HCT116 (cell line): ENCODE measurements at regions not wholly inside any gene's neighbourhood (a gene's known extent, or its start where the extent isn't known, plus 50 kb on each side); places are given as distances from the start of the nearest gene placed in this dataset.

ENCODE experiments used
- ATAC-seq: fragments of 200-7000 bp; cut with Tn5 transposase; 2 replicates; pipeline ENCODE4 v1.9.1; 2020; ENCODE audit warnings: mild to moderate bottlenecking, moderate library complexity
- BruUV-seq: library from RNA; stranded (reverse); fragments of 400-500 nt; replicated peaks from 2 replicates; lab custom pipeline; 2021; lab: Mats Ljungman, UMichigan
- CTCF ChIA-PET: fragments of 300-600 bp; sonication (Branson Sonifier 250); formaldehyde crosslinking; loops from one replicate; lab custom pipeline; 2021; ENCODE audit warnings: antibody characterized with exemption; lab: Charles Lee
- POLR2A ChIA-PET: fragments of 300-600, 350-600 bp; sonication (Branson Sonifier 250); formaldehyde crosslinking; loops from one replicate; lab custom pipeline; 2021; ENCODE audit warnings: antibody characterized with exemption; lab: Charles Lee
- RAD21 ChIA-PET, 2 experiments: fragments of 300-600 bp; sonication (Branson Sonifier 250); formaldehyde crosslinking; loops; one replicate each; lab custom pipeline; 2023; ENCODE audit warnings: low total read pairs in 2 of 2; ENCODE audit not compliant: uncharacterized antibody in 2 of 2, unreplicated experiment in 2 of 2, low non-redundant PET in 1 of 2; lab: Charles Lee
- DNase-seq: peaks from one replicate; pipeline ENCODE4 v3.0.0-alpha.2; 2010; ENCODE audit warnings: low read depth, low spot score
- H2AFZ ChIP-seq: fragments of 200-600 bp; shearing (Covaris generic), sonication (generic); 2 replicates; pipeline ENCODE4 v1.6.1; 2017; ENCODE audit warnings: low read depth, mixed run types, mixed read lengths, antibody characterized with exemption, low read length; ENCODE audit not compliant: poor library complexity, severe bottlenecking
- H3K27ac ChIP-seq: 2 replicates; pipeline ENCODE4 v1.5.1; 2012; ENCODE audit warnings: low read depth, low read length
- H3K27me3 ChIP-seq: fragments of 200-600 bp; sonication (generic); 2 replicates; pipeline ENCODE4 v1.6.1; 2016; ENCODE audit warnings: mixed run types, low read length, mixed read lengths; ENCODE audit not compliant: insufficient read depth
- H3K36me3 ChIP-seq, 2 experiments: fragments of 200-500 bp in 1 of 2; fragments of 200-600 bp in 1 of 2; sonication (Bioruptor generic) in 1 of 2; sonication (generic) in 1 of 2; 2 replicates each; pipeline versions ENCODE4 v1.5.1 to v1.6.1; 2014 to 2016; ENCODE audit warnings: low read length in 2 of 2, inconsistent platforms in 1 of 2, mixed read lengths in 1 of 2, mixed run types in 1 of 2; ENCODE audit not compliant: insufficient read depth in 2 of 2, control insufficient read depth in 1 of 2
- H3K4me1 ChIP-seq, 2 experiments: fragments of 200-600 bp in 1 of 2; sonication (generic) in 1 of 2; 2 replicates each; pipeline versions ENCODE4 v1.5.1 to v1.6.1; 2012 to 2017; ENCODE audit warnings: low read length in 2 of 2, inconsistent platforms in 1 of 2, mild to moderate bottlenecking in 1 of 2, mixed read lengths in 1 of 2, mixed run types in 1 of 2, moderate library complexity in 1 of 2; ENCODE audit not compliant: insufficient read depth in 2 of 2, control insufficient read depth in 1 of 2
- H3K4me2 ChIP-seq: fragments of 200-600 bp; sonication (generic); 2 replicates; pipeline ENCODE4 v1.6.1; 2017; ENCODE audit warnings: mixed run types, low read length, mixed read lengths
- H3K4me3 ChIP-seq, 2 experiments: fragments of 200-600 bp in 1 of 2; sonication (generic) in 1 of 2; replicated peaks in 1 of 2; 2 replicates each; pipeline ENCODE4 v1.5.1; 2011 to 2016; ENCODE audit warnings: low read length in 2 of 2, control low read depth in 1 of 2, low read depth in 1 of 2, mild to moderate bottlenecking in 1 of 2, mixed read lengths in 1 of 2, mixed run types in 1 of 2
- H3K79me2 ChIP-seq: fragments of 200-600 bp; sonication (generic); 2 replicates; pipeline ENCODE4 v1.6.1; 2017; ENCODE audit warnings: mild to moderate bottlenecking, mixed run types, low read length, moderate library complexity, mixed read lengths; ENCODE audit not compliant: insufficient read depth
- H3K9ac ChIP-seq: fragments of 200-600 bp; sonication (generic); 2 replicates; pipeline ENCODE4 v1.6.1; 2016; ENCODE audit warnings: low read length, mixed read lengths
- H3K9me2 ChIP-seq: fragments of 200-600 bp; sonication (generic), shearing (Covaris generic); 2 replicates; pipeline ENCODE4 v1.6.1; 2017; ENCODE audit warnings: mixed run types, mild to moderate bottlenecking, moderate library complexity; ENCODE audit not compliant: insufficient read depth
- H3K9me3 ChIP-seq, 2 experiments: fragments of 200-500 bp in 1 of 2; fragments of 200-600 bp in 1 of 2; sonication (Bioruptor generic) in 1 of 2; sonication (generic) in 1 of 2; 2 replicates each; pipeline ENCODE4 v1.6.1; 2014 to 2017; ENCODE audit warnings: low read length in 2 of 2, mixed read lengths in 2 of 2, inconsistent platforms in 1 of 2, low read depth in 1 of 2, mild to moderate bottlenecking in 1 of 2, mixed run types in 1 of 2, moderate library complexity in 1 of 2; ENCODE audit not compliant: control insufficient read depth in 1 of 2, insufficient read depth in 1 of 2
- H4K20me1 ChIP-seq: fragments of 200-600 bp; sonication (generic), shearing (Covaris generic); 2 replicates; pipeline ENCODE4 v1.6.1; 2017; ENCODE audit warnings: mixed run types, mild to moderate bottlenecking, moderate library complexity; ENCODE audit not compliant: insufficient read depth
- CBX3 ChIP-seq: IDR thresholded peaks from 2 replicates; pipeline ENCODE4 v1.6.1; 2012; ENCODE audit warnings: low read depth
- CEBPB ChIP-seq: IDR thresholded peaks from 2 replicates; pipeline ENCODE4 v1.6.1; 2012; ENCODE audit warnings: low read depth
- EGR1 ChIP-seq: IDR thresholded peaks from 2 replicates; pipeline ENCODE4 v1.6.1; 2012; ENCODE audit warnings: low read depth
- EZH2 ChIP-seq: fragments of 200-600 bp; sonication (generic); IDR thresholded peaks from 2 replicates; pipeline ENCODE4 v1.6.1; 2017; ENCODE audit warnings: antibody characterized with exemption, mixed run types
- EZH2phosphoT487 ChIP-seq: fragments of 200-600 bp; IDR thresholded peaks from 2 replicates; pipeline ENCODE4 v1.6.1; 2018; ENCODE audit warnings: antibody characterized with exemption, borderline replicate concordance
- FOSL1 ChIP-seq: IDR thresholded peaks from 2 replicates; pipeline ENCODE4 v1.6.1; 2012; ENCODE audit warnings: low read depth
- JUND ChIP-seq: IDR thresholded peaks from 2 replicates; pipeline ENCODE4 v1.6.1; 2012
- POLR2A ChIP-seq: IDR thresholded peaks from 2 replicates; pipeline ENCODE4 v1.7.0; 2011; ENCODE audit warnings: borderline replicate concordance; ENCODE audit not compliant: insufficient read depth, insufficient read length; ENCODE audit errors: extremely low read depth
- POLR2AphosphoS5 ChIP-seq: IDR thresholded peaks from 2 replicates; pipeline ENCODE4 v1.6.1; 2011; ENCODE audit warnings: mild to moderate bottlenecking, low read depth, low read length, moderate library complexity
- SIN3A ChIP-seq: IDR thresholded peaks from 2 replicates; pipeline ENCODE4 v1.6.1; 2012; ENCODE audit warnings: low read depth
- SP1 ChIP-seq: IDR thresholded peaks from 2 replicates; pipeline ENCODE4 v1.6.1; 2012; ENCODE audit warnings: low read depth
- SRF ChIP-seq: IDR thresholded peaks from 2 replicates; pipeline ENCODE4 v1.6.1; 2012; ENCODE audit warnings: low read depth
- TCF7L2 ChIP-seq: IDR thresholded peaks from 2 replicates; pipeline ENCODE4 v1.7.0; 2011; ENCODE audit warnings: borderline replicate concordance, inconsistent platforms; ENCODE audit not compliant: insufficient read depth, insufficient read length; ENCODE audit errors: extremely low read depth
- YY1 ChIP-seq: IDR thresholded peaks from 2 replicates; pipeline ENCODE4 v1.6.1; 2011; ENCODE audit warnings: low read length, low read depth, moderate library complexity, mild to moderate bottlenecking; ENCODE audit not compliant: insufficient replicate concordance; ENCODE audit errors: extremely low read depth
- ZFX ChIP-seq: fragments of 450-650 bp; IDR thresholded peaks from 2 replicates; pipeline ENCODE4 v1.6.1; 2017
- ZNF274 ChIP-seq: fragments of 200-500 bp; sonication (Bioruptor generic); IDR thresholded peaks from 2 replicates; pipeline ENCODE4 v1.6.1; 2014; ENCODE audit warnings: mild to moderate bottlenecking, low read depth, low read length, inconsistent platforms
- intact Hi-C: fragments of 100-400 bp; cut with micrococcal nuclease; formaldehyde crosslinking; loops from 2 replicates; pipeline ENCODE4 v1.10.0; 2022
- TF ChIP-seq, protein P1 (sequence below): IDR thresholded peaks from 2 replicates; pipeline ENCODE4 v1.6.1; 2012
- TF ChIP-seq, protein P2 (sequence below): IDR thresholded peaks from 2 replicates; pipeline ENCODE4 v1.6.1; 2012
- TF ChIP-seq, protein P3 (sequence below), 3 experiments: fragments of 200-600 bp in 1 of 3; sonication (generic) in 1 of 3; IDR thresholded peaks in 2 of 3; conservative IDR thresholded peaks in 1 of 3; 2 replicates each; pipeline ENCODE4 v1.5.1; 2012 to 2017; ENCODE audit warnings: low read depth in 2 of 3, low read length in 2 of 3, antibody characterized with exemption in 1 of 3, borderline replicate concordance in 1 of 3, control low read depth in 1 of 3, mild to moderate bottlenecking in 1 of 3, mixed read lengths in 1 of 3, mixed run types in 1 of 3, moderate library complexity in 1 of 3; ENCODE audit not compliant: insufficient read depth in 1 of 3
- TF ChIP-seq, protein P4 (sequence below): IDR thresholded peaks from 2 replicates; pipeline ENCODE4 v1.6.1; 2011; ENCODE audit warnings: mild to moderate bottlenecking, low read length, moderate library complexity; ENCODE audit not compliant: insufficient replicate concordance; ENCODE audit errors: extremely low read depth

DNA sequence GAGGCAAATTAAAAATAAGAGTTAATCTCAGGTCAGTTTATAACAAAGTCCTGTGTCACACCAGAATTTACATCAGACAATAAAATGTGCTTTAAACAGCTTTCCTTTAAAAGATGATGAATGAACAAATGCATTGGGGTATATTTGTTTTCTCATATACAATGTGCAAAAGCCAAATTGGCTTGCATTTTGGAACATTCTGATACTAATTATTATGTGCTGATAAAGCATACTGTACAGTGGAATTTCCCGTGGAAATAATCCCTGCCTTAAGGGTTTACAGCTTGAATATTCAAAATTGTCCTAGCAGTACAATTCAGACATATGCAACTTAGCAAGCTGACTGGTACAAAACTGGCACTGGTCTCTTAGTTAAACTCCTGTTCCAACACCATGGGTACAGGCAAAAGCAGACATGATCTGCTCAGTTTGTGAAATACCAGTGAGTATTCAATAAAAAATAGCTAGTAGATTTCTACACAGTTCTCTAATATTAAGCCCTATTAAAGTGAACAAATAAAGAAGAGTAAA, 373.4 kb downstream of the SLITRK1 start:
- Histone ChIP-seq H4K20me1 (no peaks in the 10 kb centered on the region), H3K9ac (no peak overlapping the region), H3K79me2 (no peaks in the 10 kb centered on the region), H3K9me3 (peaks cover 0 to 5% of the 10 kb centered on the region in 2 experiments; a peak in 1 of 4 replicates), H2AFZ (no peak overlapping the region), H3K4me3 (no peak overlapping the region), H3K36me3 (no peaks in the 10 kb centered on the region), H3K27ac (no peak overlapping the region), H3K27me3 (no peaks in the 10 kb centered on the region), H3K9me2 (no peaks in the 10 kb centered on the region), H3K4me1 (no peaks in the 10 kb centered on the region), H3K4me2 (no peak overlapping the region)
- CTCF ChIA-PET = no interaction called here
- ATAC-seq (no peak), DNase-seq (no peak)
- intact Hi-C loops = no loop called here
- BruUV-seq = no TSS peak
- TF ChIP-seq ZNF274 (no peak), POLR2AphosphoS5 (no peak), ZFX (no peak), EGR1 (no peak), JUND (no peak), CBX3 (no peak), SRF (no peak), EZH2 (no peak), SP1 (no peak), EZH2phosphoT487 (no peak), POLR2A (no peak), FOSL1 (no peak), TCF7L2 (no peak), CEBPB (no peak), YY1 (no peak), SIN3A (no peak)
- TF ChIP-seq, protein P1, sequence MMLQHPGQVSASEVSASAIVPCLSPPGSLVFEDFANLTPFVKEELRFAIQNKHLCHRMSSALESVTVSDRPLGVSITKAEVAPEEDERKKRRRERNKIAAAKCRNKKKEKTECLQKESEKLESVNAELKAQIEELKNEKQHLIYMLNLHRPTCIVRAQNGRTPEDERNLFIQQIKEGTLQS = no peak
- TF ChIP-seq, protein P2, sequence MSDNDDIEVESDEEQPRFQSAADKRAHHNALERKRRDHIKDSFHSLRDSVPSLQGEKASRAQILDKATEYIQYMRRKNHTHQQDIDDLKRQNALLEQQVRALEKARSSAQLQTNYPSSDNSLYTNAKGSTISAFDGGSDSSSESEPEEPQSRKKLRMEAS = no peak
- TF ChIP-seq, protein P3, sequence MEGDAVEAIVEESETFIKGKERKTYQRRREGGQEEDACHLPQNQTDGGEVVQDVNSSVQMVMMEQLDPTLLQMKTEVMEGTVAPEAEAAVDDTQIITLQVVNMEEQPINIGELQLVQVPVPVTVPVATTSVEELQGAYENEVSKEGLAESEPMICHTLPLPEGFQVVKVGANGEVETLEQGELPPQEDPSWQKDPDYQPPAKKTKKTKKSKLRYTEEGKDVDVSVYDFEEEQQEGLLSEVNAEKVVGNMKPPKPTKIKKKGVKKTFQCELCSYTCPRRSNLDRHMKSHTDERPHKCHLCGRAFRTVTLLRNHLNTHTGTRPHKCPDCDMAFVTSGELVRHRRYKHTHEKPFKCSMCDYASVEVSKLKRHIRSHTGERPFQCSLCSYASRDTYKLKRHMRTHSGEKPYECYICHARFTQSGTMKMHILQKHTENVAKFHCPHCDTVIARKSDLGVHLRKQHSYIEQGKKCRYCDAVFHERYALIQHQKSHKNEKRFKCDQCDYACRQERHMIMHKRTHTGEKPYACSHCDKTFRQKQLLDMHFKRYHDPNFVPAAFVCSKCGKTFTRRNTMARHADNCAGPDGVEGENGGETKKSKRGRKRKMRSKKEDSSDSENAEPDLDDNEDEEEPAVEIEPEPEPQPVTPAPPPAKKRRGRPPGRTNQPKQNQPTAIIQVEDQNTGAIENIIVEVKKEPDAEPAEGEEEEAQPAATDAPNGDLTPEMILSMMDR (IDR thresholded peaks at IDR 0.05 in 2 of 3, conservative IDR thresholded peaks at IDR 0.05 in 1 of 3; ENCODE audit: borderline replicate concordance in 1 of 3, insufficient read depth in 1 of 3, low read depth in 2 of 3, low read length in 2 of 3) = no peak
- TF ChIP-seq, protein P4, sequence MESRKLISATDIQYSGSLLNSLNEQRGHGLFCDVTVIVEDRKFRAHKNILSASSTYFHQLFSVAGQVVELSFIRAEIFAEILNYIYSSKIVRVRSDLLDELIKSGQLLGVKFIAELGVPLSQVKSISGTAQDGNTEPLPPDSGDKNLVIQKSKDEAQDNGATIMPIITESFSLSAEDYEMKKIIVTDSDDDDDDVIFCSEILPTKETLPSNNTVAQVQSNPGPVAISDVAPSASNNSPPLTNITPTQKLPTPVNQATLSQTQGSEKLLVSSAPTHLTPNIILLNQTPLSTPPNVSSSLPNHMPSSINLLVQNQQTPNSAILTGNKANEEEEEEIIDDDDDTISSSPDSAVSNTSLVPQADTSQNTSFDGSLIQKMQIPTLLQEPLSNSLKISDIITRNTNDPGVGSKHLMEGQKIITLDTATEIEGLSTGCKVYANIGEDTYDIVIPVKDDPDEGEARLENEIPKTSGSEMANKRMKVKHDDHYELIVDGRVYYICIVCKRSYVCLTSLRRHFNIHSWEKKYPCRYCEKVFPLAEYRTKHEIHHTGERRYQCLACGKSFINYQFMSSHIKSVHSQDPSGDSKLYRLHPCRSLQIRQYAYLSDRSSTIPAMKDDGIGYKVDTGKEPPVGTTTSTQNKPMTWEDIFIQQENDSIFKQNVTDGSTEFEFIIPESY = no peak
- RAD21 ChIA-PET = no interaction called here
- POLR2A ChIA-PET = no interaction called here
